ENCODE measurements at regions not wholly inside any gene's neighbourhood (a gene's known extent, or its start where the extent isn't known, plus 50 kb on each side); places are given as distances from the start of the nearest gene placed in this dataset.

DNA sequence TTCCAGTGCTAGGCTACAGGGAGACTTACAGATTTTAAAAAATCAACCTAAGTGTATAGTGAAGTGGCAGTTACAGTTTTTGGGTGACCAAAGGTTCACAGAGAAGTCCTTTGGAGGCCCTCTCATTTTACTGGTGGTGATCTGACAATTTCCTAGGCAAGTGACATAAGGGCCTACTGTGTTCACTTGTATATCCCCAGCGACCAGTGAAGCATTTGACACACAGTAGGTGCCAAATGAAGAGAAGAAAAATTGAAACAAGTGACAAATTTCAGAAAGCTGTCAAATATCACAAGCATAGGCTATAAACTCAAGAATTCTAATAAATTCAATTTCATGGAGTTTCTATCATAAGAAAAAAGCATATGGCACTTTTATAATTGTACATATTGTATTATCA, 89.5 kb downstream of the RPL22L1 start:
- no peak for DNase-seq

DNA sequence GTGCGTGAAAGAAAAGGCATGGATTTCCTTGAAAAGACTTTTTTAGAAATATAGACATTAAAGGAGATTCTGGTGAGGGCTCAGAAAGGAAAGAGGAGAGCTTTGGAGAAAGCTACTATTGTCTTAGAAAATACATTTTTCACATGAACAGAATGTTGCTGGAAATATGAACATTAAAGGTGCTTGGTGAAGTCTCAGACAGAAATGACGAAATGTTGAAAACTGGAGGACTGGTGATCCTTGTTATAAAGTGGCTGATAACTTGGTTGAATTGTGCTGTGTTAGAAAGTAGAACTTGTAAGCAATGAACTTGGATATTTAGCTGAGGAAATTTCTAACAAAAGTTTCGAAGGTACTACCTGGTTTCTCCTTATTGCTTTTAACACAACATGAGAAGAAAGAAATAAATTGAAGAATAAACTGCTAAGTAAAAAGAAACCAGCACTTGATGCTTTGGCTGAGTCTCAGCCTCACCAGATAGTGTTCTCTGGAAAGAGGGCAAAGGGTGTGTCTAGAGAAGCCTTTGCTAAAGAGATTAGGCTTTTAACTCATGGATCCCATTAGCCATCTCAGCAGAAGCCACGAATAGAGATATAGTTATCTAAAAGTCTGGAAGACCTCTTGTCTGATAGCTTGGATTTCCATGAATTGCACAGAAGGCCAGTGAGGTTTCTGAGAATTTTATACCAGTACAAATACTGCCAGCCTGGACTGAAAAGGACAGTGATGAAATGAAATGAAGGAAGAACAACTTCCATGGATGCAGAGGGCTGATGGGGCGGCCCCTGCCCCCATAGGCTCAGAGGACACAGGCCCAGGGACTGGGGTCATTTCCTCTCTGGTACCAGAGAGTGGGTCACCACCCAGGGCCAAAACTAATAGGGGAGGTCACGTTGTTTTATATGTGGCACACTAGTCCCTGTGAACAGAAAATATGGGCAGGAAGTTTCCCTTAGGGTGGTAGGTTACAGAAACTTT, 91.5 kb downstream of the RPL22L1 start:
- no peak for DNase-seq

DNA sequence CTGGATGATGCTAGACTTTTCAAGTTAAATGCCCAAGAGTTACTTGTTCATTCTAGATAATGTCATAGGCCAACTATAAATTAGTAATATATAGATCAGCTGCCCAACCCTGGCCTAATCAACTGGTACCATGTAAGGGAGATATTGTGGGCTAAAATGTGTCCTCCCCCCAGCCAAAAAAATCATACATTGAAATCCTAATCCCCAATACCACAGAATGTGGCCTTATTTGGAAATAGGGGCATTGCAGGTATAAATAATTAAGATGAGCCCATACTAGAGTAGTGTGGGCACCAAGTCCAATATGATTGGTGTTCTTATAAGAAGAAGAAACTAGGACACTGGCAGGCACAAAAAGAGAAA, 92.5 kb downstream of the RPL22L1 start:
- DNase-seq: no peak

DNA sequence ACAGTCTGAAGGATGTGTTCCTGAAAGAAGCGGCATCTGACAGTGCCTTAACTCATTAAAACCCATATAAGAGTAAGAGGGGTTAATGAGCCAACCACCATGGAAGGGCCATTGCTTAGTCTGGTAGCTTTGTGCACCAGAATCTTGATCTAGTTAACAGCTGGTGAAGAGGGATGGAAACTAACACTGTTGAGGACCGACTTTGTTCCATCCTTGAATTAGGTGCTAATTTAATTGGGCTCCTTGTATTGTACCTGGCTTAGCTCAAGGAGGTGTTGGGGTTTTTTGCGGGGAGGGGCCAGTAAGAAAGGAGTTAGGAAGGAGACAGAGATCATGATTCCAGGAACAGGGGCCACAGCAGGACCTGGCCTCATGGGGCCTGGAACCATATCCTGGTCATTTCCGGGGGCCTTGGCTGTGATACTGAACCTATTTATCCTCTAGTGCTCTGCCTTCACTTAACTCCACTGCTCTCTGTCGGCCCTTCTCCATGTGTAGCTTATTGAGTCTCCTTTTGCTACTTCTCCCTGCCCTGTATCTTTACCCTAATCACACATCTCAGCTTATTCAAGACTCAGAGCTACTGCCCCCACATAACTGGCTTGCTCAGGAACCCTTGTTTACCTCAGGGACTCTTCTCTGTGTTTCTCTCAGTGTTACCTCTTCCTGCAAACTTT, 93.0 kb downstream of the RPL22L1 start:
- no peak for DNase-seq

DNA sequence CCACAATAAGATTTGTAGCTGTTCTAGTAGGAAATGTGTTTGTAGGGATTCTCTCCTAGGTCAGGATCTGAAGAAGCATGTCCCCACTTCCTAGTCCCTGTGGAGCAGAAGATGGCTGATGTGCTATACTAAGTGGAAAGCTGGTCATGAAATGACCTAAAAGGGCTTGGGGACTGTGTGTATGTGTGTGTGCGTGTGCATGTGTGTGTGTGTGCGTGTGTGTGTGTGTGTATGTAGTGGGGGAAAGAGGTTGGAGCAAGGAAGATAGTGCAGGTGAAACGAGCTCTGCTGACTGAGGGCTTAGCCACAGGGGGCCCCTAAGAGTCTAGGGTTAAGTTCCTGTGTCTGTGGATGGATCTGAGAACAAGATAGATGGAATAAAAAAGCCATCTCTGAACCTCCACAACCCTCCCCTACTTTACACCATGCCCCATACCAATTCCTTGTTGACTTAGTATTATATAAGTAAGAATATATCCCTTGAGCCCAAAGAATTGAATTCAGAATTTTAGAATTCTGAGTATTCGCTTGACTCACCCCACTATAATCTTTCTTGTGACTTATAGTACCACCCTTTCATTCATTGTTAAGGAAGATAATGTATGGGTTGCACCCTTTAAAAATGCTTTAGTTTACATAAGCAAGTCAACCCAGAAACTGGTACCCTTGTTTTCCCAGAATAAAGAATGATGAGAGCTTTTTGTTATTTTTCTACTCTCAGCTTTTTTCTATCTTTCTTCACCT, 96.1 kb downstream of the RPL22L1 start:
- DNase-seq: no peak

DNA sequence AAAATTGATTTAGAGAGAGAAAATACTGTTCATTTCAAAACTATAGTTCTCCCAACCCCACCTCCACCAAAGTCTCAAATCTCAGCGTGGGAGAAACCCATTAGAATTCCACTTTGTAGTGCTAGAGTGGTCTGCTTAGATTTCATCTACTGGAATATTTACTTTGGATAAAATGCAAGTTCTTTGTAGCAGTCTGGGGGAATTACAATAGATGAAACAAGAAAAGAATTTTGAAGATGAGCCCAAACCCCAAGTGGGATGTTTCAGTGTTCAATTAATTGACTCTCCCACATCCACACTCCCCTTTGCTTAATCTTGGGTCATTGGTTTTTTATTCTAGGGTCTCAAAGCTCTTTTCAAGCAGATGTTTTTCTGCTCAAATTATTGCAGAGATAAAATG, 97.8 kb downstream of the RPL22L1 start:
- no peak for DNase-seq

DNA sequence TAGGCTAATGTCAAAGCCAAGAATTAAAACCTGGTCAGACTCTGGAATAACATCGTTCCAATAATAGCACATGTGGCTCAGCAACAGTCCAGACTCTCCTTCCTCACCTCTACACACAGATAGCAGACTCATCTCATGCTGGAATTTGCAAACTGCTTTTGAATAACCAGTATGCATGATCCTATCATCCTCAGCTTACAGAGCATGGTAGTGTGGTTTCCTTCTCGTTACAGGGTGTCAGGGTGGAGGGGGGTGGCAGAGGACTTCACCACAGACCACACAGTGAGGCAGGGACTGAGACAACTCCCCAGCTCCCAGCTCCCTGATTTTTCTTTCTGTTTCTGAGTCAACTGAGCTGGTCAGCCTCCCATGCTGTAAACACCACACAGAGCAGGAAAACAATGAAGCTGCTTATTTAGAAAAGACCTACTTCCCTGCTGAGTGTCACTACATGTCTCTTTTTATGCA, 101.6 kb downstream of the RPL22L1 start:
- DNase-seq: no peak

DNA sequence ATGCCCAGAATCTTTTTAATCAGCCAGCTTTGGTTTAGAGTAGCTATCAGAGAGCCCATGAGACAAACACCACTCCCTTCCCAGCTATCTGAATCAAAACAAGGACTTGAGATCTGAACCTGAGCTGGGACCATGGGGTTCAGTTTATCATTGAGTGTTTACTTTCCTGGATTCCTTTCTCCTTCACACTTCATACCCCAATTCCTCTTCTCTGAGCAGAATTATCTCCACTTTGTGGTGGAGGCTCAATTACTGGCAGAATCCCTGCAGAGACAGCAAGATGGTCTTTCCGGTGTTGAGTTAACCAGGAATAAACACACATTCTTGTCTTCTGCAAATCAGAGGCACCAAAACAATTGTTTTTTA, 102.4 kb downstream of the RPL22L1 start:
- DNase-seq: no peak

DNA sequence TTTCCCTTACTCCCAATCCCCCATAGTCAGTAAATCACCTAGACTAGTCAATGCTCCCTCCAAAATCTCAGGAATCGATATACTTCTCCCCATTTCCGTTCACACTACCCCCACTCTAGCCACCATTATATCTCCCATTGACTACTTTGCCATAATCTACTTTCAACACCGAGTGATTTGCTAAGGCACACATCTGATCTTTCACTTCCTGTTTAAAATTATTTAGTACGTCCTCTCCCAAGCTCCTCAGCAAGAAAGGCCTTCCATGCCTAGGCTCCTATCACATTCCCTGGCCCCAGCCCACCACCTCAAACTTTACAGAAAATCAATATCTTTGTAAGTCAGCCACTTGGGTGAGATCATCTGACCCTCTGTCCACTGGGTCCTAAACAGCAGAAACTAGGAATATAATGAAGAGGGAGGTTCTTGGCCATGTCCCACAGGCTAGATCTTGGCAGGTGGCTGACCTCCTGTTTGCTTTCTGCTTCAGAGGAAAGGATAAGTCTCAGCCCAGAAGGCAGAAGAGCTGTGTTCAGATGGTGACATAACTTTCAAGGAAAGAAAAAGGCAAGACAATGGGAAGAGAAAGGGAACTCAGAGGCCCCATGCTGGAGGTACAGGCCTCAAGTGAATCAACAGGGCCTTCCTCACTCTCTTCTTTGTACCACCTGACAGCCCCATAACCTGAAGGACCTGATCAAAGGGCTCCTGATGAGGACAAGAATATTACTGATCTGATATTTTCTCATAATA, 103.0 kb downstream of the RPL22L1 start:
- no peak for DNase-seq

DNA sequence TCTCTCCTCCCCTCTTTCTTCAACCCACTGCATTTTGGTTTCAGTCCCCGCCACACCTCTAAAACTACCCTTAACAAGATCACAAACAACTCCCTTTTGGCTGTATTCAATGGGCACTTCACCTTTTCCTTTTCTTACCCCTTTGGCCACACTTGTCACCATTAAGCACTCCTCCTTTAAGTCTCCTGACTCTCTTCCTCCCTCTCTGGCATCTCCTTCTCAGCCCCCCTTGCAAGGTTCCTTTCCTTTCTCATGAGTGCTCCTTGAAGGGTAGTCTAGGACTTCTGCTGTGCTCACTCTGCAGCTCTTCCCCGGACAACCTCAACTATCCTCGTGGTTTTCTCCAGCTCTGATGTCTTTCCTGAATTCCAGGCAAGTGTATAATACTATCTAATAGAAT, 103.7 kb downstream of the RPL22L1 start:
- DNase-seq: no peak

DNA sequence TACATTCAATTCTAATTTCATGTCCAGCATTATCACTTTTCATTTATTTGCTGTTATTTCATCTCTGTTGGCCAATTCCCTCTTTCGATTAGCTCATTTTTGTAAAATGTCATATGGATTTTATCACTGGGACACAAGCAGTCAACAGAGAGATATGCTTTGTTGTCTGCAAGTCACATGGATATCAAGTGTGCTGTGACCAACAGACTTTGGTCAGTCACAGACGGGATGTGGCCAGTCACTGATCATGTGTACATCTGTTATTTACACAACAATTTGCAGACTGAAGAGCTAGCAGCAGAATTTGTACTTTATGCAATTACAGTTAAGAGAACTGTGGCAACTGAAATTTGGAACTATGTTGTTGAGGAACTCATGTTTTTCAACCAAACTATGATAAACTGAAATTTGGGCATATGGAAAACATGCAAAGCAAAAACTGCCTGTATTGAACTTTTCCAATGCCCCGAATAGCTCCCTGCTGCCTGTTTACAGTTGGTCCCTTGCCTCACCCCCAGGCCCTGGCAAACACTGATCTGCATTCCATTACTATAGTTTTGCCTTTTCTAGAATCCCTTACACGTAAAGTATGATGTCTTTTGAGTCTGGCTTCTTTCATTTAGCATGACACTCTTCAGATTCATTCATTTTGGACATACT, 104.4 kb downstream of the RPL22L1 start:
- DNase-seq: no peak

DNA sequence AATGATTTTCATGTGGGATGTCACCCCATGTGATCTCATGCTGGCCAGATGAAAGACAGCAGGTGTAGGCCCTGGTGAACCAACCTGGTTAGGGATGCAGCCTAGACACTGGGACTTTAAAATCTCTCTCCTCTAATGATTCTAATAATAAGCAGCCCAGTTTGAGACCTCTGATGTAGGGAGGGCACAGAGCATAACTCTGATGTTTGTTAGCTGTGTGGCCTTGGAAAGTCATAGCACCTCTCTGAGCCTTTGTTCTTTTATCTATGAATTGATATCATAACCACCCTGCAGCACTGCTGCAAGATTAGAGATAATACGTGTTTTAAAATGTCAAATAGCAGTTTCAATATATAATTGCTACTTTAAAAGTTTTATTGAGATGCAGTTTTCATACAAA, 106.0 kb downstream of the RPL22L1 start:
- no peak for DNase-seq

DNA sequence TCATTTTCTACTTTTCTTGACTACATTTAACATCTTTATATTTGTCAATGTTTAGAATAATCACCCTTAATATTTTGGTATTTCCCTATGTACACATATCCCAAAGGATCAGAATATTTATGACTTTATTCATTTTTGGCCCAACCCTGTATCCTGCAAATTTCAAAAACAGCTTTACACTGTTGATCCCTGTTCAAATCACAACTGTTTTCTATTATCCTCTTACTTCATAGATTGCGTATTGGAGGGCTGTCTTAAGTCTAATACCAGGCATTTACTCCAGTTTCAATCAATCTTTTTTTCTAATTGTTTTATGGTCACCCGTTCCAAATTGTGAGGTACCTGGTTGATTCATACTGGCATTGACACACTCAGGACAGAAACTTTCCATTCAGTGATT, 107.9 kb downstream of the RPL22L1 start:
- no peak for DNase-seq

DNA sequence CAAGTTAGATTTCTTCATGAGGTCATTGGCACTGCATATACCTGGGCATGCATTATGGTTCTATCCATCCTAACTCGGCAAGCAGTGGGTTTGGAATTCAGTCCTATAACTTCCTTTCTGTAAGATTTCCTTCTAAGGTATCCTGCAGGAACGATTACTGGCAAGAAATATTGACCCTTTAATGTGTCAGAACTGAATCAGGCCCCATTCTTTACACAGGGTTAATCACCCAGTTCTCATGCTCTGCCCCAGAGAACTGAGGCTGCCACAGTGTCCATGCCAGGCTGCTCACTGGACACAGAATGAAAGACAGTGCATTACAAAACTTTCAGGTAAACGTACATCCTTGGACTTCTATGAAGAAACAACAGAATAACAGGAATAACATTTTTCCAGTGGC, 108.9 kb downstream of the RPL22L1 start:
- no peak for DNase-seq

DNA sequence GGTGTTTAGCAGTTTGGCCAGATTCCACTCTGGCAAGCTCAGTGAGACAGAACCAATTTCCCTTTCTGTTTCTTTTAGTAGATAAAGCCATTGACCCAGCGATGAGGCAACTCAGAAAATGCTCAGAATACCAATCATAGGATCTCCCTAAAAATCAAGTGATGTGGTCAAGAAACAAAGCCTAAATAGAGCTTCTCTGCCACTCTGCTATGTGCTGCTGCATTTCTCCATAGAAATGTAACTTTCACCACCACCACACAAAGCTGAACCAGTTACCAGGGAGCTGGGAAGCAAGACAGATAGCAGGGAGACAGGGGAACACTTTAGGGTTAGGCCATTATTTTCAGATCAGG, 109.8 kb downstream of the RPL22L1 start:
- DNase-seq: no peak

DNA sequence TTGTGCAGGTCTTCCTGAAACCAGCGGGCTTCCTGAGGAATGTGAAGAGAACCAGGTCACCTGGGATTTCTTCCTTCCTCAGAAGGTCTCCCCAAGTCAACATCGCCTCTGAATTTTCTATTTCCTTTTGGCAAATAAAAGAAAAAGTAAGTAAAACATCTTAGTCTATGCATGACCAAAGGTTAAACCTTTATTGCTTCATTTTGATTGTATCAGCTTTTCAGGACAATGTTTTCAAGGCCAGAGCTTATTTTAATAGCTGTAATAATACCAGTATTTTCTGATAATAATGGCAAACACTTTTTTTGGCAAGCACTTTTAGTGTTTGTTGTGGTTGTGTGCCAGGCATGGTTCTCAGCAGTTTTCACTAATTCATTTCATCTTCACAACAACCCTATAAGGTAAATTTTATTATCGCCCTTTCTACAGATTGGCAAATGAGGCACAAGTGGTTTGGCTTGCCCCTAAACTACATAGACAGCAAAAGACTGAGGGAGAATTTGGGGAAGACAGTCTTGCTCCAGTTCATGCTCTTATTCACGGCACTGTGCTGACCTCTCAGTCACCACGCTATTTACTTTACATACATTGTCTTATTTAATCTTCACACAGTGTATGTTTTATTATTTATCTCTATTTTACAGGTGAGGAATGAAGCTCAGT, 110.4 kb downstream of the RPL22L1 start:
- no peak for DNase-seq

DNA sequence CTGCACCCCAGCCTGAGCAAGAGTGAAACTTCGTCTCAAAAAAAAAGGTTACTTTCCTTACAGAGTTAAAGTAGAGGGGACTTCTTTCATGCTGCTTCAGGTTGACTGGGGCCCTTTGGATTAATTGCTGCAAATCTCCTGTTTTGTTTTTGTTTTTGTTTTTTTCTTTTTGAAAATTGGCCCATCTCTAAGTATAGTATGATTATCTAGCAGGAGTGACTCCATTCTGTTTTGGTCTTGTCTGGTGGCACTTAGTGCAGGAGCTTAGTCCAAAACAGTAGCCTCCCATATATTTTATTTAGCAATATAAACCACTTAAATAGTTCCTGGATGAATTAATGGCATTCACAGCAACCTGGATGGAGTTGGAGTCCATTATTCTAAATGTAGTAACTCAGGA, 113.0 kb downstream of the RPL22L1 start:
- no peak for DNase-seq

DNA sequence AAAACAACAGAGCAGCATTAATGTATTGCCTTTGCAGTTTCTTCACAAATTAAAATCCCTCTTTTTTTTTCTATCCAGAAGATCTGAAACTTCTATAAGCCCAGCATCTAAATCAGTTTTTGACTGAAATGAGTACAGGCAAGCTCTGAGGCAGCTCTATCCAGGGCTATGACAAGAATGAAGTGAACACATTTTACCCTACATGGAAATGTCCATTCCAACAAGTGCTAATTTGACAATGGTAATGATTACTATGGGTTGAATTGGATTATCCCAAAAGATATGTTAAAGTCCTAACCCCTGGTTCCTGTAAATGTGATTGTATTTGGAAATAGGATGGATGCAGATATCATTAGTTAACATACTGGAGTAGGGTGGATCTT, 115.7 kb downstream of the RPL22L1 start:
- no peak for DNase-seq

DNA sequence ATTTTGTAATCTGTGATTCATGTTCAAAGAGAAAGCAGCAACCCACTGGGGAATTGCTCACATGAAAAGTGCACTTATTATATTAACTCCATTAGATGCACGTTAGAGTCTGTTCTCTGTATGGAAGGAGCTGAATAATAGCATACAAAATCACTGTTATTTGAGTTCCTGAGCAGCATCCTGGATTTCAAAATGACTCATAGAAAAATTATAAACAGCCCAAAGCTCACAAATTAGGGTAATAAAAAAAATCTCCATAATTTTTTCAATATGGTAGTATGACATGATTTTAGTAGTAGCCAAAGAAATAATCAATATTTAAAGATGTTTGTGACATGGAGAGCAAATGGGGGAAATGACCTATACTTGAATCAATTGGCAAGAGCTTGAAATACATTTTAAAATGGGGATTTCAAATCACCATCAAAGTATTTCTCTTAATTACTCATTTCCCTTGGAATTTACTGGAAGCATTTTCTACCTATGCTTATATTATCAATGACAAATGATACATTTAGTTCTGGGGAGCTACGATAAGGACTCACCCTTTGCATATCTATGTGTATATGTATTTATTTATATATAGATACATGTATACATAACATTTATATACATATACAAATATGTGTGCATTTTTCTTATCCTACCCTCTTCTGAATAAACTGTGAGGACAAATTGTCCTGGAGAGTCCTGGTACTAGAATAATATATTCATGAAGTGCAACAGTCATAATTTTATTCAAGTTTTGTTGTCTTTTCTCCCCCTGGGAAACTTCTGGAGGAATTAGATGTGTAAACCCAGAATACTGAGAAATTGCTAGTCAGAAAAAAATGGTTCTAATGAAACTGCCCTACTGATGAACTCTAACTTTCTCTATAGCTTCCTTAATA, 116.3 kb downstream of the RPL22L1 start:
- no peak for DNase-seq

DNA sequence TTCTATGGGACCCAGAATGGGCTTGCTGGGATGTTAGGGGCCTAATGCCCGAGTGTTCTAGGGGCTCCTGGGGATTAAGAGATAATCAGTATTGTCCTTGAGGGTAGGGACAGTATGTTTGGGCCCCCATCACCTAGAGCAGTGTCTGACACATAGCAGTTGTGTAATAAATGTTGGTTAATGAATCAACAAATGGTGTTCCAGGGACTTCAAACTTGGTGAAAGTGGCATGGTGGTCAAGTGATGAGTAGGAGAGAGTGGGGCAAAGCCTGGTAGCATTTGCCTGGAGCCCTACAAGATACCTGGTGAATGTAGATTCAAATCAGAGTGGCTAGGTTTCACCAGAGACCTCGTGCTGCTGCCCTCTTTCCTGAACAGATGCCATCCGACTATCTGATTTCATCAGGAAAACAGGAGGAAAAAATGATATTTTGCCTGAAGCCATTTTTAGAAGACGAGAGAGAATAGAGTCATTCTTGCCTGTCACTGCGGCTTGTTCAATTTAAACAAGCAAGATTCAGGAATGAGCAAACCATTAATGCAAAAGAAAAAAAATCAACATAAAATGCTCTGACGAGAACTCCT, 117.3 kb downstream of the RPL22L1 start:
- DNase-seq: no peak
